ENCODE measurements at regions not wholly inside any gene's neighbourhood (a gene's known extent, or its start where the extent isn't known, plus 50 kb on each side); places are given as distances from the start of the nearest gene placed in this dataset.

- no peaks in the 10 kb centered on the region for H4K20me1 ChIP-seq (ENCODE audit: control insufficient read depth, extremely low read depth, insufficient read depth, low read length)
- no peaks in the 10 kb centered on the region for H3K36me3 ChIP-seq (ENCODE audit: control insufficient read depth in 2 of 2, extremely low read depth in 1 of 2, insufficient read depth in 2 of 2, low read length in 2 of 2)
- no peaks in the 10 kb centered on the region for H3K4me1 ChIP-seq (ENCODE audit: control insufficient read depth, extremely low read depth, insufficient read depth, low read length)
- H3K4me3 ChIP-seq (ENCODE audit: control insufficient read depth in 2 of 3, extremely low read depth in 1 of 3, insufficient read depth in 2 of 3, low read depth in 1 of 3, low read length in 3 of 3): no peak overlapping the region
- no peak for FAIRE-seq
- DNase-seq (ENCODE audit: low read depth, low spot score): no peak
- no peak for TF ChIP-seq CTCF (optimal IDR thresholded peaks at IDR 0.05 in 1 of 3, IDR thresholded peaks at IDR 0.05 in 1 of 3, conservative IDR thresholded peaks at IDR 0.05 in 1 of 3; ENCODE audit: extremely low read depth in 1 of 3, insufficient read depth in 2 of 3, low read length in 3 of 3)
- TF ChIP-seq EZH2 (IDR thresholded peaks at IDR 0.05; ENCODE audit: low read length): no peak
- H3K79me2 ChIP-seq (ENCODE audit: control insufficient read depth, insufficient read depth, low read length): no peaks in the 10 kb centered on the region
- no peaks in the 10 kb centered on the region for H3K9me3 ChIP-seq (ENCODE audit: control insufficient read depth, low read depth, low read length)
- H3K9ac ChIP-seq (ENCODE audit: control insufficient read depth, extremely low read depth, insufficient read depth, low read length): no peak overlapping the region
- no peak overlapping the region for H3K4me2 ChIP-seq (ENCODE audit: control insufficient read depth, extremely low read depth, insufficient read depth, low read depth, low read length)
- no peak overlapping the region for H3K27ac ChIP-seq (ENCODE audit: control insufficient read depth, insufficient read depth, low read length)
- dilution Hi-C loops (cut with MboI; ENCODE audit: extremely low pct_ligation_motif_present, low sequenced_read_pairs): no loop called here
- H3K27me3 ChIP-seq (ENCODE audit: control insufficient read depth, extremely low read depth, insufficient read depth, low read length): no peaks in the 10 kb centered on the region
- H3K9me1 ChIP-seq (ENCODE audit: control insufficient read depth, extremely low read depth, insufficient read depth, low read length): no peaks in the 10 kb centered on the region
- no peak overlapping the region for H2AFZ ChIP-seq (ENCODE audit: control insufficient read depth, low read length)
These were observed 380.6 kb upstream of the RBMS3 start for GRCh38 chr3:28900301-28900700.

- FAIRE-seq (no peak), DNase-seq (ENCODE audit: low read depth, low spot score) (no peak)
- Histone ChIP-seq H3K9me1 (ENCODE audit: control insufficient read depth, extremely low read depth, insufficient read depth, low read length) (no peaks in the 10 kb centered on the region), H4K20me1 (ENCODE audit: control insufficient read depth, extremely low read depth, insufficient read depth, low read length) (no peaks in the 10 kb centered on the region), H3K4me2 (ENCODE audit: control insufficient read depth, extremely low read depth, insufficient read depth, low read depth, low read length) (no peak overlapping the region), H3K79me2 (ENCODE audit: control insufficient read depth, insufficient read depth, low read length) (no peaks in the 10 kb centered on the region), H3K9ac (ENCODE audit: control insufficient read depth, extremely low read depth, insufficient read depth, low read length) (no peak overlapping the region), H3K27ac (ENCODE audit: control insufficient read depth, insufficient read depth, low read length) (no peak overlapping the region), H2AFZ (ENCODE audit: control insufficient read depth, low read length) (no peak overlapping the region), H3K4me1 (ENCODE audit: control insufficient read depth, extremely low read depth, insufficient read depth, low read length) (no peaks in the 10 kb centered on the region), H3K36me3 (ENCODE audit: control insufficient read depth in 2 of 2, extremely low read depth in 1 of 2, insufficient read depth in 2 of 2, low read length in 2 of 2) (no peaks in the 10 kb centered on the region), H3K9me3 (ENCODE audit: control insufficient read depth, low read depth, low read length) (no peaks in the 10 kb centered on the region), H3K4me3 (ENCODE audit: control insufficient read depth in 2 of 3, extremely low read depth in 1 of 3, insufficient read depth in 2 of 3, low read depth in 1 of 3, low read length in 3 of 3) (no peak overlapping the region), H3K27me3 (ENCODE audit: control insufficient read depth, extremely low read depth, insufficient read depth, low read length) (no peaks in the 10 kb centered on the region)
- TF ChIP-seq EZH2 (IDR thresholded peaks at IDR 0.05; ENCODE audit: low read length) (no peak), CTCF (optimal IDR thresholded peaks at IDR 0.05 in 1 of 3, IDR thresholded peaks at IDR 0.05 in 1 of 3, conservative IDR thresholded peaks at IDR 0.05 in 1 of 3; ENCODE audit: extremely low read depth in 1 of 3, insufficient read depth in 2 of 3, low read length in 3 of 3) (no peak)
- dilution Hi-C loops (cut with MboI; ENCODE audit: extremely low pct_ligation_motif_present, low sequenced_read_pairs): no loop called here
These were observed 379.9 kb upstream of the RBMS3 start for GRCh38 chr3:28901018-28901417.

All from keratinocyte (primary cell).